ENCODE measurements at regions not wholly inside any gene's neighbourhood (a gene's known extent, or its start where the extent isn't known, plus 50 kb on each side); places are given as distances from the start of the nearest gene placed in this dataset.
A peak's percentile ranks its signal among the peaks of the same experiment; 100 is the strongest.
"Not testable (repeated sequence)": the region's sequence is repeated elsewhere in the genome, so short reads cannot be mapped to it uniquely, and the experiment has no call there.

GRCh38 chr10:62587011-62587410 lies 212.8 kb downstream of the ZNF365 start:
- Histone ChIP-seq H3K4me3 (ENCODE audit: low read depth, low read length) (no peak overlapping the region), H3K9me3 (ENCODE audit: control insufficient read depth, insufficient read depth, low read depth, low read length) (no peaks in the 10 kb centered on the region), H3K4me1 (ENCODE audit: control insufficient read depth, insufficient read depth, low read length) (no peaks in the 10 kb centered on the region), H3K27me3 (ENCODE audit: control insufficient read depth, insufficient read depth, low read length) (no peaks in the 10 kb centered on the region), H3K27ac (ENCODE audit: low read depth, low read length) (no peak overlapping the region), H3K9ac (ENCODE audit: low read length) (no peak overlapping the region), H3K36me3 (ENCODE audit: control insufficient read depth, insufficient read depth, low read length) (no peaks in the 10 kb centered on the region)

- H3K4me1 ChIP-seq (ENCODE audit: control insufficient read depth, insufficient read depth, low read length): no peaks in the 10 kb centered on the region
- H3K9me3 ChIP-seq (ENCODE audit: control insufficient read depth, insufficient read depth, low read depth, low read length): no peaks in the 10 kb centered on the region
- no peaks in the 10 kb centered on the region for H3K27me3 ChIP-seq (ENCODE audit: control insufficient read depth, insufficient read depth, low read length)
- no peak overlapping the region for H3K9ac ChIP-seq (ENCODE audit: low read length)
- H3K4me3 ChIP-seq (ENCODE audit: low read depth, low read length): no peak overlapping the region
- no peaks in the 10 kb centered on the region for H3K36me3 ChIP-seq (ENCODE audit: control insufficient read depth, insufficient read depth, low read length)
- H3K27ac ChIP-seq (ENCODE audit: low read depth, low read length): no peak overlapping the region
Observed at GRCh38 chr10:62588116-62588515, 213.9 kb downstream of the ZNF365 start.

- H3K4me1 ChIP-seq (ENCODE audit: control insufficient read depth, insufficient read depth, low read length): 0 out of 2 replicates have a peak, but pooled peaks cover 3% of the 10 kb centered on the region
- H3K36me3 ChIP-seq (ENCODE audit: control insufficient read depth, insufficient read depth, low read length): no peaks in the 10 kb centered on the region
- no peaks in the 10 kb centered on the region for H3K27me3 ChIP-seq (ENCODE audit: control insufficient read depth, insufficient read depth, low read length)
- H3K27ac ChIP-seq (ENCODE audit: low read depth, low read length): no peak overlapping the region
- no peak overlapping the region for H3K4me3 ChIP-seq (ENCODE audit: low read depth, low read length)
- H3K9me3 ChIP-seq (ENCODE audit: control insufficient read depth, insufficient read depth, low read depth, low read length): no peaks in the 10 kb centered on the region
- H3K9ac ChIP-seq (ENCODE audit: low read length): no peak overlapping the region
Observed at GRCh38 chr10:62589689-62590088, 214.8 kb upstream of the ADO start.

GRCh38 chr10:62590306-62590705 lies 214.2 kb upstream of the ADO start:
- Histone ChIP-seq H3K36me3 (ENCODE audit: control insufficient read depth, insufficient read depth, low read length) (no peaks in the 10 kb centered on the region), H3K4me1 (ENCODE audit: control insufficient read depth, insufficient read depth, low read length) (0 out of 2 replicates have a peak, but pooled peaks cover 3% of the 10 kb centered on the region), H3K9me3 (ENCODE audit: control insufficient read depth, insufficient read depth, low read depth, low read length) (no peaks in the 10 kb centered on the region), H3K27ac (ENCODE audit: low read depth, low read length) (no peak overlapping the region), H3K9ac (ENCODE audit: low read length) (no peak overlapping the region), H3K4me3 (ENCODE audit: low read depth, low read length) (no peak overlapping the region), H3K27me3 (ENCODE audit: control insufficient read depth, insufficient read depth, low read length) (no peaks in the 10 kb centered on the region)

- Histone ChIP-seq H3K27ac (ENCODE audit: low read depth, low read length) (no peak overlapping the region), H3K4me3 (ENCODE audit: low read depth, low read length) (no peak overlapping the region), H3K9me3 (ENCODE audit: control insufficient read depth, insufficient read depth, low read depth, low read length) (no peaks in the 10 kb centered on the region), H3K4me1 (ENCODE audit: control insufficient read depth, insufficient read depth, low read length) (0 out of 2 replicates have a peak, but pooled peaks cover 3% of the 10 kb centered on the region), H3K9ac (ENCODE audit: low read length) (no peak overlapping the region), H3K27me3 (ENCODE audit: control insufficient read depth, insufficient read depth, low read length) (no peaks in the 10 kb centered on the region), H3K36me3 (ENCODE audit: control insufficient read depth, insufficient read depth, low read length) (no peaks in the 10 kb centered on the region)
Observed at GRCh38 chr10:62594093-62594520, 210.4 kb upstream of the ADO start.

GRCh38 chr10:62597226-62597625 lies 207.3 kb upstream of the ADO start:
- H3K27me3 ChIP-seq (ENCODE audit: control insufficient read depth, insufficient read depth, low read length): no peaks in the 10 kb centered on the region
- H3K4me1 ChIP-seq (ENCODE audit: control insufficient read depth, insufficient read depth, low read length): 0 out of 2 replicates have a peak, but pooled peaks cover 3% of the 10 kb centered on the region
- no peak overlapping the region for H3K9ac ChIP-seq (ENCODE audit: low read length)
- H3K36me3 ChIP-seq (ENCODE audit: control insufficient read depth, insufficient read depth, low read length): no peaks in the 10 kb centered on the region
- no peak overlapping the region for H3K27ac ChIP-seq (ENCODE audit: low read depth, low read length)
- H3K4me3 ChIP-seq (ENCODE audit: low read depth, low read length): no peak overlapping the region
- no peaks in the 10 kb centered on the region for H3K9me3 ChIP-seq (ENCODE audit: control insufficient read depth, insufficient read depth, low read depth, low read length)

GRCh38 chr10:62599161-62599560 lies 205.4 kb upstream of the ADO start:
- Histone ChIP-seq H3K36me3 (ENCODE audit: control insufficient read depth, insufficient read depth, low read length) (no peaks in the 10 kb centered on the region), H3K9me3 (ENCODE audit: control insufficient read depth, insufficient read depth, low read depth, low read length) (no peaks in the 10 kb centered on the region), H3K9ac (ENCODE audit: low read length) (no peak overlapping the region), H3K4me3 (ENCODE audit: low read depth, low read length) (no peak overlapping the region), H3K27ac (ENCODE audit: low read depth, low read length) (no peak overlapping the region), H3K27me3 (ENCODE audit: control insufficient read depth, insufficient read depth, low read length) (no peaks in the 10 kb centered on the region), H3K4me1 (ENCODE audit: control insufficient read depth, insufficient read depth, low read length) (0 out of 2 replicates have a peak, but pooled peaks cover 3% of the 10 kb centered on the region)

GRCh38 chr10:62606551-62606950 lies 198.0 kb upstream of the ADO start:
- H3K9ac ChIP-seq (ENCODE audit: low read length); H3K36me3 ChIP-seq (ENCODE audit: control insufficient read depth, insufficient read depth, low read length); H3K27me3 ChIP-seq (ENCODE audit: control insufficient read depth, insufficient read depth, low read length); H3K4me3 ChIP-seq (ENCODE audit: low read depth, low read length); H3K27ac ChIP-seq (ENCODE audit: low read depth, low read length); H3K9me3 ChIP-seq (ENCODE audit: control insufficient read depth, insufficient read depth, low read depth, low read length); H3K4me1 ChIP-seq (ENCODE audit: control insufficient read depth, insufficient read depth, low read length): not testable (repeated sequence)

GRCh38 chr10:62608189-62608875 lies 196.2 kb upstream of the ADO start:
- H3K4me1 ChIP-seq (ENCODE audit: control insufficient read depth, insufficient read depth, low read length); H3K36me3 ChIP-seq (ENCODE audit: control insufficient read depth, insufficient read depth, low read length); H3K27ac ChIP-seq (ENCODE audit: low read depth, low read length); H3K27me3 ChIP-seq (ENCODE audit: control insufficient read depth, insufficient read depth, low read length); H3K9me3 ChIP-seq (ENCODE audit: control insufficient read depth, insufficient read depth, low read depth, low read length): not testable (repeated sequence)
- peak overlapping the region; percentile 61 for H3K9ac ChIP-seq (ENCODE audit: low read length)
- H3K4me3 ChIP-seq (ENCODE audit: low read depth, low read length): peak overlapping the region; percentile 62

- no peak overlapping the region for H3K27ac ChIP-seq (ENCODE audit: low read depth, low read length)
- no peak overlapping the region for H3K4me3 ChIP-seq (ENCODE audit: low read depth, low read length)
- H3K36me3 ChIP-seq (ENCODE audit: control insufficient read depth, insufficient read depth, low read length): no peaks in the 10 kb centered on the region
- H3K4me1 ChIP-seq (ENCODE audit: control insufficient read depth, insufficient read depth, low read length): no peaks in the 10 kb centered on the region
- H3K9ac ChIP-seq (ENCODE audit: low read length): no peak overlapping the region
- no peaks in the 10 kb centered on the region for H3K27me3 ChIP-seq (ENCODE audit: control insufficient read depth, insufficient read depth, low read length)
- H3K9me3 ChIP-seq (ENCODE audit: control insufficient read depth, insufficient read depth, low read depth, low read length): no peaks in the 10 kb centered on the region
Observed at GRCh38 chr10:62610649-62611229, 193.8 kb upstream of the ADO start.

GRCh38 chr10:62613424-62613823 lies 191.1 kb upstream of the ADO start:
- H3K27ac ChIP-seq (ENCODE audit: low read depth, low read length): no peak overlapping the region
- H3K27me3 ChIP-seq (ENCODE audit: control insufficient read depth, insufficient read depth, low read length): no peaks in the 10 kb centered on the region
- H3K9me3 ChIP-seq (ENCODE audit: control insufficient read depth, insufficient read depth, low read depth, low read length): no peaks in the 10 kb centered on the region
- no peak overlapping the region for H3K4me3 ChIP-seq (ENCODE audit: low read depth, low read length)
- no peak overlapping the region for H3K9ac ChIP-seq (ENCODE audit: low read length)
- H3K4me1 ChIP-seq (ENCODE audit: control insufficient read depth, insufficient read depth, low read length): no peaks in the 10 kb centered on the region
- no peaks in the 10 kb centered on the region for H3K36me3 ChIP-seq (ENCODE audit: control insufficient read depth, insufficient read depth, low read length)
